ENCODE measurements at regions not wholly inside any gene's neighbourhood (a gene's known extent, or its start where the extent isn't known, plus 50 kb on each side); places are given as distances from the start of the nearest gene placed in this dataset.

DNA sequence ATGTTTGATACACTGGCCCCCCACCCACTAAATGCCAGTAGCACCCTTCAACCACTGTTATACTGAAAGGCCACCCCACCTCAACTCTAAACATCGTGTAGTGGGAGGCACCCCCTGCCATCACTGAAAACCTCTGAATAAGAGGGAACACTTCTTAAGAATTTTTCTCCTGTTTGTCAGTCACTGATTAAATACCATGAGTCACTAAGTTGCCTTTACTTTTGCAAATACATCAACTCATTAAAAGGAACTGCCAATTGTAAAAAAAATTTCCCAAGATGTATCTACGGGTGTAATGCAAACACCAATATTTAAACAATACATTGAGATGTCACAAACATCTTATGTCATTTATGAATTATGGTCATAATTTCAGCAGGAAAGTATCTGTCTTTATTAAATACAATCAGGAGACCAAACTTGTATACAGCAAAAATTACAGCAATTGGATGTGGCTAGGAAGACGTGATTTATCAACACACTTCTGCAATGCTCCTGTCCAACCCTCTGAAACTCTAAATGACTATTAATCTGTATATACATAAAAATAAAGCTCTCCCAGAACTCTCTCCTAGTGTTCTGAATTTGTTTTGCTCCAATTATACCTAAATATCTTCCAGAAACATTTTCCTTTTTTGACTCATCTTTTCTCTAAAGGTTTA, 144.1 kb upstream of the STK17B start:
- peak; percentile 30 to 77 for DNase-seq (ENCODE audit: low read depth in 2 of 2)
- peaks cover 5% of the 10 kb centered on the region for H3K4me1 ChIP-seq (ENCODE audit: control insufficient read depth, extremely low read depth, insufficient read depth, low read length)
- no peak overlapping the region for H3K9ac ChIP-seq (ENCODE audit: insufficient read depth, low read length)
- no peaks in the 10 kb centered on the region for H4K20me1 ChIP-seq (ENCODE audit: control insufficient read depth, extremely low read depth, insufficient read depth, low read length)
- no peak overlapping the region for H2AFZ ChIP-seq (ENCODE audit: low read length)
- TF ChIP-seq EZH2 (IDR thresholded peaks at IDR 0.05; ENCODE audit: low read length, missing control alignments) = no peak
- TF ChIP-seq CTCF (conservative IDR thresholded peaks at IDR 0.05 in 1 of 2, IDR thresholded peaks at IDR 0.05 in 1 of 2; ENCODE audit: low read depth in 1 of 2, low read length in 2 of 2) = no peak
- no peak overlapping the region for H3K4me2 ChIP-seq (ENCODE audit: extremely low read depth, insufficient read depth, low read length)
- no peaks in the 10 kb centered on the region for H3K9me3 ChIP-seq (ENCODE audit: control insufficient read depth, insufficient read depth, low read depth, low read length)
- H3K4me3 ChIP-seq (replicated peaks in 1 of 4; ENCODE audit: control extremely low read depth in 1 of 4, insufficient read depth in 1 of 4, low read depth in 3 of 4, low read length in 4 of 4) = no peak overlapping the region
- no peaks in the 10 kb centered on the region for H3K36me3 ChIP-seq (ENCODE audit: control insufficient read depth, insufficient read depth, low read length)
- no peaks in the 10 kb centered on the region for H3K79me2 ChIP-seq (ENCODE audit: control insufficient read depth, insufficient read depth, low read length)
- no peaks in the 10 kb centered on the region for H3K27me3 ChIP-seq (ENCODE audit: control insufficient read depth, insufficient read depth, low read length)
- no peak overlapping the region for H3K27ac ChIP-seq (ENCODE audit: insufficient read depth, low read length)

- Histone ChIP-seq H3K27me3 (ENCODE audit: control insufficient read depth, insufficient read depth, low read length) (no peaks in the 10 kb centered on the region), H3K9me3 (ENCODE audit: control insufficient read depth, insufficient read depth, low read depth, low read length) (no peaks in the 10 kb centered on the region), H4K20me1 (ENCODE audit: control insufficient read depth, extremely low read depth, insufficient read depth, low read length) (no peaks in the 10 kb centered on the region), H3K27ac (ENCODE audit: insufficient read depth, low read length) (no peak overlapping the region), H3K79me2 (ENCODE audit: control insufficient read depth, insufficient read depth, low read length) (no peaks in the 10 kb centered on the region), H3K4me3 (replicated peaks in 1 of 4; ENCODE audit: control extremely low read depth in 1 of 4, insufficient read depth in 1 of 4, low read depth in 3 of 4, low read length in 4 of 4) (no peak overlapping the region), H3K36me3 (ENCODE audit: control insufficient read depth, insufficient read depth, low read length) (no peaks in the 10 kb centered on the region), H2AFZ (ENCODE audit: low read length) (no peak overlapping the region), H3K4me2 (ENCODE audit: extremely low read depth, insufficient read depth, low read length) (no peak overlapping the region), H3K9ac (ENCODE audit: insufficient read depth, low read length) (no peak overlapping the region), H3K4me1 (ENCODE audit: control insufficient read depth, extremely low read depth, insufficient read depth, low read length) (peaks cover 5% of the 10 kb centered on the region)
- peak; percentile 22 to 45 for DNase-seq (ENCODE audit: low read depth in 2 of 2)
- no peak for TF ChIP-seq CTCF (conservative IDR thresholded peaks at IDR 0.05 in 1 of 2, IDR thresholded peaks at IDR 0.05 in 1 of 2; ENCODE audit: low read depth in 1 of 2, low read length in 2 of 2)
- TF ChIP-seq EZH2 (IDR thresholded peaks at IDR 0.05; ENCODE audit: low read length, missing control alignments) = no peak
These were observed 144.7 kb upstream of the STK17B start for GRCh38 chr2:196316050-196316430.

DNA sequence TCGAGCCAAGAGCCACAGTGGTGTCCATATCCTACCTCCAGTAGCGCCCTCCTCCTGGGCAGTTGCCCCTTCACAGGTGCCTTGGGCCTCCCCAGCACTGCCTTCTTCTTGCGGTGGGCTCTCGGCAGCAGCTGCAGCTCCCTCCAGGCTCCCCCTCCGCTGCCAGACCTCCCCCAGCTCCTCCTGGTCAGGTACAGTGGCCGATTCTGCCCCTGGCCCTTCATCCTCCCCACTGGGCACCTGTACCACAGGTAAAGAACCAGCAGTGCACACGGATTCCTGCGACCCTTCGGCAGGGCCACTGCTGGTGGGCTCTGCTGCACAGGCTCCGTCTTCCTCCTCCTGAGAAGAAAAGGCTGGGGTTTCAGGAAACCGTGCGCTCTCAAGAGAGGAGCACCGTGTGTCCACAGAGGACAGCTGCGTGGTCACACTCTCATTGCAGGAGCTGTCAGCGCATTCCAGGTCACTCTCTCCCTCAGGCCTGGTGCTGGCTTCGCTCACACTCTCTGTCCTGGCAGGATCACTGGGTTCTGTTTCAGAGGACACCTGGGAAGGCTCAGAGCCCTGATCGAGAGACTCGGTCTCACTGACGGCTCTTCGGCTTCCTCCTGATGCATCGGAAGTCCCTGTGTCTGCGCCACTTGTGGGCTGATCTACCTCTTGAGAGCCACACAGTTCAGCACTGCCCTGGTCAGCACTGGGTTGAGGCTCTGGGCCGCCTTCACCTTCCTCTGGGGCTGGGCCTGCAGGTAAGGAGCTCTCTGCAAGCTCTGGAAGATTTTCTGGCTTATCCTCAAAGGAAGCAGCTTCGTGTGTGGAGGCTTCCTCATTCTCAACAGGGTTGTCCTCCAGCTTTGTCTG, 147.4 kb upstream of the STK17B start:
- no peak overlapping the region for H3K4me2 ChIP-seq (ENCODE audit: extremely low read depth, insufficient read depth, low read length)
- H3K9ac ChIP-seq (ENCODE audit: insufficient read depth, low read length) = no peak overlapping the region
- DNase-seq (ENCODE audit: low read depth in 2 of 2) = no peak
- peaks cover 5% of the 10 kb centered on the region for H3K4me1 ChIP-seq (ENCODE audit: control insufficient read depth, extremely low read depth, insufficient read depth, low read length)
- no peaks in the 10 kb centered on the region for H3K36me3 ChIP-seq (ENCODE audit: control insufficient read depth, insufficient read depth, low read length)
- no peaks in the 10 kb centered on the region for H3K79me2 ChIP-seq (ENCODE audit: control insufficient read depth, insufficient read depth, low read length)
- no peaks in the 10 kb centered on the region for H3K9me3 ChIP-seq (ENCODE audit: control insufficient read depth, insufficient read depth, low read depth, low read length)
- H3K27ac ChIP-seq (ENCODE audit: insufficient read depth, low read length) = no peak overlapping the region
- no peaks in the 10 kb centered on the region for H3K27me3 ChIP-seq (ENCODE audit: control insufficient read depth, insufficient read depth, low read length)
- no peak overlapping the region for H2AFZ ChIP-seq (ENCODE audit: low read length)
- TF ChIP-seq EZH2 (IDR thresholded peaks at IDR 0.05; ENCODE audit: low read length, missing control alignments) (no peak), CTCF (conservative IDR thresholded peaks at IDR 0.05 in 1 of 2, IDR thresholded peaks at IDR 0.05 in 1 of 2; ENCODE audit: low read depth in 1 of 2, low read length in 2 of 2) (no peak)
- no peaks in the 10 kb centered on the region for H4K20me1 ChIP-seq (ENCODE audit: control insufficient read depth, extremely low read depth, insufficient read depth, low read length)
- H3K4me3 ChIP-seq (replicated peaks in 1 of 4; ENCODE audit: control extremely low read depth in 1 of 4, insufficient read depth in 1 of 4, low read depth in 3 of 4, low read length in 4 of 4) = no peak overlapping the region
